Uterus (tissue), 3 donors: ENCODE measurements at regions not wholly inside any gene's neighbourhood (a gene's known extent, or its start where the extent isn't known, plus 50 kb on each side); places are given as distances from the start of the nearest gene placed in this dataset.

ENCODE experiments used
- DNase-seq, 2 donors: peaks; one replicate each; pipeline ENCODE4 v3.0.0-alpha.2; 2019 to 2020
- H3K27ac ChIP-seq, 2 donors: fragments of 200-600 bp; sonication (generic); 1 replicate in 1 of 2; 2 replicates in 1 of 2; pipeline ENCODE4 v1.5.1; 2016 to 2018
- H3K27me3 ChIP-seq, 2 donors: fragments of 200-600 bp; sonication (generic); one replicate each; pipeline ENCODE4 v1.5.1; 2018 to 2019; ENCODE audit warnings: control low read depth in 1 of 2
- H3K36me3 ChIP-seq, 2 donors: fragments of 200-600 bp; sonication (generic); one replicate each; pipeline ENCODE4 v1.5.1; 2019; ENCODE audit warnings: control low read depth in 1 of 2
- H3K4me1 ChIP-seq, 2 donors: fragments of 200-600 bp; sonication (generic); one replicate each; pipeline ENCODE4 v1.5.1; 2018 to 2019; ENCODE audit warnings: control low read depth in 1 of 2
- H3K4me3 ChIP-seq, 2 donors: fragments of 200-600 bp; sonication (generic); 1 replicate in 1 of 2; 2 replicates in 1 of 2; pipeline ENCODE4 v1.5.1; 2018 to 2019; ENCODE audit warnings: mild to moderate bottlenecking in 1 of 2
- H3K9me3 ChIP-seq, 2 donors: fragments of 200-600 bp; sonication (generic); one replicate each; pipeline ENCODE4 v1.5.1; 2019; ENCODE audit warnings: control low read depth in 1 of 2
- CTCF ChIP-seq, 4 experiments: fragments of 200-600 bp in 2 of 4; fragments of 450-650 bp in 2 of 4; sonication (generic) in 2 of 4; IDR thresholded peaks; one replicate each; pipeline ENCODE4 v1.5.1; 2016 to 2019; ENCODE audit warnings: antibody characterized with exemption in 4 of 4, mild to moderate bottlenecking in 2 of 4, moderate library complexity in 1 of 4
- POLR2A ChIP-seq, 2 donors: fragments of 450-650 bp; IDR thresholded peaks; one replicate each; pipeline ENCODE4 v1.6.1; 2016; ENCODE audit warnings: antibody characterized with exemption in 2 of 2, mild to moderate bottlenecking in 1 of 2, moderate library complexity in 1 of 2
- intact Hi-C: fragments of 100-400 bp; cut with DNase I; formaldehyde crosslinking; loops from one replicate; pipeline ENCODE4 v1.15.1; 2023; ENCODE audit warnings: low total_unique reads
- donor health status: DM: yes; HTN: yes; CAD: no.

GRCh38 chr9:27856054-27856453 is 282.8 kb upstream of the C9orf72 start:
- H3K27ac ChIP-seq: no peak overlapping the region
- no peaks in the 10 kb centered on the region for H3K9me3 ChIP-seq
- no peaks in the 10 kb centered on the region for H3K27me3 ChIP-seq
- H3K36me3 ChIP-seq: no peaks in the 10 kb centered on the region
- intact Hi-C loops: no loop called here
- no peak overlapping the region for H3K4me3 ChIP-seq
- H3K4me1 ChIP-seq: no peaks in the 10 kb centered on the region
- TF ChIP-seq CTCF (IDR thresholded peaks at IDR 0.05) (no peak), POLR2A (IDR thresholded peaks at IDR 0.05) (no peak)
- no peak for DNase-seq

GRCh38 chr9:27856748-27857147 is 283.5 kb upstream of the C9orf72 start:
- intact Hi-C loops: no loop called here
- Histone ChIP-seq H3K27me3 (no peaks in the 10 kb centered on the region), H3K36me3 (no peaks in the 10 kb centered on the region), H3K4me1 (no peaks in the 10 kb centered on the region), H3K27ac (no peak overlapping the region), H3K9me3 (no peaks in the 10 kb centered on the region), H3K4me3 (no peak overlapping the region)
- no peak for TF ChIP-seq CTCF (IDR thresholded peaks at IDR 0.05)
- no peak for TF ChIP-seq POLR2A (IDR thresholded peaks at IDR 0.05)
- DNase-seq: no peak

GRCh38 chr9:27861887-27862286 is 288.6 kb upstream of the C9orf72 start:
- TF ChIP-seq CTCF (IDR thresholded peaks at IDR 0.05) (no peak), POLR2A (IDR thresholded peaks at IDR 0.05) (no peak)
- H3K9me3 ChIP-seq: no peaks in the 10 kb centered on the region
- DNase-seq: no peak
- no peaks in the 10 kb centered on the region for H3K27me3 ChIP-seq
- no peaks in the 10 kb centered on the region for H3K36me3 ChIP-seq
- intact Hi-C loops: no loop called here
- H3K4me1 ChIP-seq: no peaks in the 10 kb centered on the region
- no peak overlapping the region for H3K4me3 ChIP-seq
- no peak overlapping the region for H3K27ac ChIP-seq

GRCh38 chr9:27864644-27865438 is 291.6 kb upstream of the C9orf72 start:
- Histone ChIP-seq H3K27me3 (no peaks in the 10 kb centered on the region), H3K4me3 (no peak overlapping the region), H3K4me1 (no peaks in the 10 kb centered on the region), H3K36me3 (no peaks in the 10 kb centered on the region), H3K27ac (no peak overlapping the region), H3K9me3 (no peaks in the 10 kb centered on the region)
- intact Hi-C loops: no loop called here
- TF ChIP-seq POLR2A (IDR thresholded peaks at IDR 0.05) (no peak), CTCF (IDR thresholded peaks at IDR 0.05) (no peak)
- DNase-seq: no peak

GRCh38 chr9:27866741-27867140 is 293.5 kb upstream of the C9orf72 start:
- Histone ChIP-seq H3K36me3 (no peaks in the 10 kb centered on the region), H3K4me1 (no peaks in the 10 kb centered on the region), H3K9me3 (no peaks in the 10 kb centered on the region), H3K27me3 (no peaks in the 10 kb centered on the region), H3K4me3 (no peak overlapping the region), H3K27ac (no peak overlapping the region)
- no peak for DNase-seq
- TF ChIP-seq CTCF (IDR thresholded peaks at IDR 0.05) (no peak), POLR2A (IDR thresholded peaks at IDR 0.05) (no peak)
- intact Hi-C loops: no loop called here
